GM12878 (cell line): ENCODE measurements at regions not wholly inside any gene's neighbourhood (a gene's known extent, or its start where the extent isn't known, plus 50 kb on each side); places are given as distances from the start of the nearest gene placed in this dataset.

Experiments
- CREB1 ChIP-seq: IDR thresholded peaks from 2 replicates; pipeline ENCODE4 v1.6.1; 2012; ENCODE audit warnings: low read depth, mild to moderate bottlenecking, inconsistent platforms
- CTCF ChIP-seq, 3 experiments: IDR thresholded peaks in 2 of 3; conservative IDR thresholded peaks in 1 of 3; 2 replicates each; pipeline ENCODE4 v1.5.1; 2011; ENCODE audit warnings: low read depth in 3 of 3, low read length in 3 of 3, mild to moderate bottlenecking in 3 of 3, control low read depth in 2 of 3, moderate library complexity in 2 of 3, inconsistent platforms in 1 of 3, mixed read lengths in 1 of 3; ENCODE audit not compliant: control insufficient read depth in 2 of 3, insufficient read depth in 1 of 3; ENCODE audit errors: extremely low read depth in 1 of 3
- ELK1 ChIP-seq: IDR thresholded peaks from 2 replicates; pipeline ENCODE4 v1.6.1; 2012; ENCODE audit warnings: low read depth, low read length, improper control_type of control experiment
- JUND ChIP-seq: IDR thresholded peaks from 2 replicates; pipeline ENCODE4 v1.6.1; 2012; ENCODE audit warnings: low read depth, mild to moderate bottlenecking, low read length, improper control_type of control experiment, moderate library complexity
- MXI1 ChIP-seq: fragments of 150-350 bp; IDR thresholded peaks from 2 replicates; pipeline ENCODE4 v1.6.1; 2011; ENCODE audit warnings: low read depth, mild to moderate bottlenecking, inconsistent platforms, low read length, improper control_type of control experiment
- PAX5 ChIP-seq: IDR thresholded peaks from 2 replicates; pipeline ENCODE4 v1.6.1; 2011; ENCODE audit warnings: low read depth, low read length, borderline replicate concordance
- RAD51 ChIP-seq: fragments of 450-650 bp; IDR thresholded peaks from 2 replicates; pipeline ENCODE4 v1.6.1; 2016; ENCODE audit warnings: moderate library complexity, mild to moderate bottlenecking, inconsistent platforms
- RCOR1 ChIP-seq: conservative IDR thresholded peaks from 2 replicates; pipeline ENCODE4 v1.6.1; 2012; ENCODE audit warnings: low read depth, low read length, improper control_type of control experiment
- TCF7 ChIP-seq: IDR thresholded peaks from 2 replicates; pipeline ENCODE4 v1.6.1; 2014; ENCODE audit warnings: antibody characterized with exemption, borderline replicate concordance
- YY1 ChIP-seq: IDR thresholded peaks from 2 replicates; pipeline ENCODE4 v1.6.1; 2011; ENCODE audit warnings: low read depth, mild to moderate bottlenecking, low read length
- ZBTB33 ChIP-seq: fragments of 450-650 bp; IDR thresholded peaks from 2 replicates; pipeline ENCODE4 v1.6.1; 2017; ENCODE audit warnings: mild to moderate bottlenecking
- TF ChIP-seq, protein P1 (sequence below): IDR thresholded peaks from 2 replicates; pipeline ENCODE4 v1.6.1; 2012; ENCODE audit warnings: mild to moderate bottlenecking, low read depth, low read length

DNA sequence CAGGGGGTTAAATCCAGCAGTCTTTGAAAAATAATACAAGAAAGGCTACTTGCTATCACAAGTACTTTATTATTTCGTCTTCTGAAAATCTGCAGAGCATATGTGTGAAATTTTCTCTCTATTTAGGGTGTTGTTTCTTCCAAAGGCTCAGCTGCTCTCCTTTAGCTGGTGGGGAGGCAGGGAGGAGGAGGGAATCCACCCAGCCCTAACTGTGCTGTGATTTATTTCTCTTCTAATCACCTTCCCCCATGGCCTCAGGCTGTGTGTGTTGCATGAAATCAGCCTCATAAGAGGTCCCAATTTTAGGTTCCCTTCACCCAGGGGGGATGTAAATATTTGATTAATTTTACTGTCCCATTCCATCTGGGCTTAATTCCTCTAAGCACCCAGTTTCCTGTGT is 77.6 kb upstream of the PGBD5 start:
- TF ChIP-seq CTCF (IDR thresholded peaks at IDR 0.05 in 2 of 3, conservative IDR thresholded peaks at IDR 0.05 in 1 of 3; ENCODE audit: control insufficient read depth in 2 of 3, extremely low read depth in 1 of 3, insufficient read depth in 1 of 3, low read depth in 3 of 3, low read length in 3 of 3), result no peak
- TF ChIP-seq ELK1, result no peak
- TF ChIP-seq PAX5, result no peak
- TF ChIP-seq ZBTB33, result no peak
- TF ChIP-seq, protein P1, sequence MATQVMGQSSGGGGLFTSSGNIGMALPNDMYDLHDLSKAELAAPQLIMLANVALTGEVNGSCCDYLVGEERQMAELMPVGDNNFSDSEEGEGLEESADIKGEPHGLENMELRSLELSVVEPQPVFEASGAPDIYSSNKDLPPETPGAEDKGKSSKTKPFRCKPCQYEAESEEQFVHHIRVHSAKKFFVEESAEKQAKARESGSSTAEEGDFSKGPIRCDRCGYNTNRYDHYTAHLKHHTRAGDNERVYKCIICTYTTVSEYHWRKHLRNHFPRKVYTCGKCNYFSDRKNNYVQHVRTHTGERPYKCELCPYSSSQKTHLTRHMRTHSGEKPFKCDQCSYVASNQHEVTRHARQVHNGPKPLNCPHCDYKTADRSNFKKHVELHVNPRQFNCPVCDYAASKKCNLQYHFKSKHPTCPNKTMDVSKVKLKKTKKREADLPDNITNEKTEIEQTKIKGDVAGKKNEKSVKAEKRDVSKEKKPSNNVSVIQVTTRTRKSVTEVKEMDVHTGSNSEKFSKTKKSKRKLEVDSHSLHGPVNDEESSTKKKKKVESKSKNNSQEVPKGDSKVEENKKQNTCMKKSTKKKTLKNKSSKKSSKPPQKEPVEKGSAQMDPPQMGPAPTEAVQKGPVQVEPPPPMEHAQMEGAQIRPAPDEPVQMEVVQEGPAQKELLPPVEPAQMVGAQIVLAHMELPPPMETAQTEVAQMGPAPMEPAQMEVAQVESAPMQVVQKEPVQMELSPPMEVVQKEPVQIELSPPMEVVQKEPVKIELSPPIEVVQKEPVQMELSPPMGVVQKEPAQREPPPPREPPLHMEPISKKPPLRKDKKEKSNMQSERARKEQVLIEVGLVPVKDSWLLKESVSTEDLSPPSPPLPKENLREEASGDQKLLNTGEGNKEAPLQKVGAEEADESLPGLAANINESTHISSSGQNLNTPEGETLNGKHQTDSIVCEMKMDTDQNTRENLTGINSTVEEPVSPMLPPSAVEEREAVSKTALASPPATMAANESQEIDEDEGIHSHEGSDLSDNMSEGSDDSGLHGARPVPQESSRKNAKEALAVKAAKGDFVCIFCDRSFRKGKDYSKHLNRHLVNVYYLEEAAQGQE, result no peak
- TF ChIP-seq YY1, result no peak
- no peak for TF ChIP-seq RCOR1
- no peak for TF ChIP-seq RAD51
- no peak for TF ChIP-seq CREB1
- no peak for TF ChIP-seq MXI1
- TF ChIP-seq JUND, result no peak
- no peak for TF ChIP-seq TCF7
